IMR-90 (cell line): ENCODE measurements at regions not wholly inside any gene's neighbourhood (a gene's known extent, or its start where the extent isn't known, plus 50 kb on each side); places are given as distances from the start of the nearest gene placed in this dataset.

Experiments used
- ATAC-seq: fragments of 200-7000 bp; cut with Tn5 transposase; 2 replicates; pipeline ENCODE4 v1.9.1; 2020; ENCODE audit warnings: low read depth, mild to moderate bottlenecking, moderate library complexity
- BruUV-seq: library from RNA; stranded (reverse); fragments of 400-500 nt; replicated peaks from 2 replicates; lab custom pipeline; 2021; lab: Mats Ljungman, UMichigan
- CTCF ChIA-PET: fragments of 300-600 bp; formaldehyde crosslinking; extraction: SDS; loops from one replicate; lab custom pipeline; 2021; ENCODE audit warnings: antibody characterized with exemption; lab: Yijun Ruan, JAX
- POLR2A ChIA-PET: fragments of 300-600 bp; sonication (Branson Sonifier 250); formaldehyde crosslinking; loops from one replicate; lab custom pipeline; 2022; ENCODE audit warnings: antibody characterized with exemption; ENCODE audit not compliant: unreplicated experiment; lab: Charles Lee
- DNase-seq: peaks from one replicate; pipeline ENCODE4 v3.0.0; 2013
- H2AFZ ChIP-seq: replicated peaks from 2 replicates; pipeline ENCODE3; 2013; ENCODE audit warnings: low read length, mild to moderate bottlenecking; ENCODE audit not compliant: poor library complexity
- H2AK5ac ChIP-seq: 2 replicates; pipeline ENCODE4 v1.6.1; 2013; ENCODE audit warnings: low read depth, low read length, inconsistent platforms
- H2AK9ac ChIP-seq: replicated peaks from 2 replicates; pipeline ENCODE3; 2013; ENCODE audit warnings: mild to moderate bottlenecking, low read depth, low read length, moderate library complexity; ENCODE audit not compliant: poor library complexity
- H2BK120ac ChIP-seq: 2 replicates; pipeline ENCODE4 v1.6.1; 2013; ENCODE audit warnings: low read depth, low read length, inconsistent platforms
- H2BK15ac ChIP-seq: 3 replicates; pipeline ENCODE4 v1.6.1; 2013; ENCODE audit warnings: low read depth, low read length, inconsistent platforms
- H2BK20ac ChIP-seq: 2 replicates; pipeline ENCODE4 v1.6.1; 2013; ENCODE audit warnings: low read depth, mild to moderate bottlenecking, inconsistent platforms, low read length, moderate library complexity
- H2BK5ac ChIP-seq: 2 replicates; pipeline ENCODE4 v1.6.1; 2013; ENCODE audit warnings: mild to moderate bottlenecking, low read depth, low read length, inconsistent platforms; ENCODE audit not compliant: poor library complexity, severe bottlenecking
- H3K14ac ChIP-seq: replicated peaks from 2 replicates; pipeline ENCODE4 v1.6.1; 2013; ENCODE audit warnings: low read depth, low read length, inconsistent platforms
- H3K18ac ChIP-seq: 2 replicates; pipeline ENCODE4 v1.6.1; 2013; ENCODE audit warnings: low read depth, low read length, control low read depth
- H3K23ac ChIP-seq: 2 replicates; pipeline ENCODE4 v1.6.1; 2013; ENCODE audit warnings: low read depth, low read length, inconsistent platforms
- H3K27ac ChIP-seq: 2 replicates; pipeline ENCODE4 v1.5.1; 2013; ENCODE audit warnings: mild to moderate bottlenecking, control low read depth, low read length; ENCODE audit not compliant: insufficient read depth
- H3K27me3 ChIP-seq: 2 replicates; pipeline ENCODE4 v1.6.1; 2013; ENCODE audit warnings: low read length; ENCODE audit not compliant: control insufficient read depth, insufficient read depth
- H3K36me3 ChIP-seq: 2 replicates; pipeline ENCODE4 v1.6.1; 2013; ENCODE audit warnings: low read length, mixed read lengths; ENCODE audit not compliant: control insufficient read depth, insufficient read depth
- H3K4ac ChIP-seq: 2 replicates; pipeline ENCODE4 v1.6.1; 2013; ENCODE audit warnings: low read depth, low read length, inconsistent platforms
- H3K4me1 ChIP-seq: 2 replicates; pipeline ENCODE4 v1.6.1; 2013; ENCODE audit warnings: low read length, mixed read lengths; ENCODE audit not compliant: control insufficient read depth, insufficient read depth
- H3K4me2 ChIP-seq: 2 replicates; pipeline ENCODE4 v1.6.1; 2013; ENCODE audit warnings: low read depth, mild to moderate bottlenecking, control low read depth, low read length, moderate library complexity
- H3K4me3 ChIP-seq: 2 replicates; pipeline ENCODE4 v1.5.1; 2013; ENCODE audit warnings: low read depth, mild to moderate bottlenecking, control low read depth, low read length, moderate library complexity; ENCODE audit not compliant: insufficient read depth
- H3K56ac ChIP-seq: 2 replicates; pipeline ENCODE4 v1.6.1; 2013; ENCODE audit warnings: low read length, inconsistent platforms; ENCODE audit not compliant: insufficient read depth; ENCODE audit errors: extremely low read depth
- H3K79me1 ChIP-seq, 2 experiments: 2 replicates each; pipeline ENCODE4 v1.6.1; 2013; ENCODE audit warnings: low read length in 2 of 2, inconsistent platforms in 1 of 2, low read depth in 1 of 2
- H3K9ac ChIP-seq: 2 replicates; pipeline ENCODE4 v1.6.1; 2013; ENCODE audit warnings: low read depth, low read length, control low read depth
- H3K9me1 ChIP-seq: 2 replicates; pipeline ENCODE4 v1.6.1; 2013; ENCODE audit warnings: low read length, inconsistent platforms; ENCODE audit not compliant: insufficient read depth
- H3K9me3 ChIP-seq: 2 replicates; pipeline ENCODE4 v1.6.1; 2013; ENCODE audit warnings: low read length; ENCODE audit not compliant: control insufficient read depth, insufficient read depth
- H4K20me1 ChIP-seq: 2 replicates; pipeline ENCODE4 v1.6.1; 2013; ENCODE audit warnings: low read length, inconsistent platforms; ENCODE audit not compliant: insufficient read depth
- H4K5ac ChIP-seq: 2 replicates; pipeline ENCODE4 v1.6.1; 2013; ENCODE audit warnings: mild to moderate bottlenecking, low read depth, low read length, control low read depth
- H4K8ac ChIP-seq, 2 experiments: 2 replicates each; pipeline ENCODE4 v1.6.1; 2013; ENCODE audit warnings: low read depth in 2 of 2, low read length in 2 of 2, control low read depth in 1 of 2, inconsistent platforms in 1 of 2
- H4K91ac ChIP-seq: 2 replicates; pipeline ENCODE4 v1.6.1; 2013; ENCODE audit warnings: low read depth, low read length, inconsistent platforms; ENCODE audit not compliant: insufficient read depth
- MAZ ChIP-seq: IDR thresholded peaks from 2 replicates; pipeline ENCODE4 v1.6.1; 2012; ENCODE audit warnings: low read depth, mild to moderate bottlenecking, low read length, improper control_type of control experiment, moderate library complexity, borderline replicate concordance
- WGBS, 2 experiments: methylation state at CpG; one replicate each; pipeline versions ENCODE4 v1.1.5 to v1.1.7; 2013; ENCODE audit warnings: missing lambda C conversion rate in 2 of 2; ENCODE audit not compliant: insufficient read length in 1 of 2; ENCODE audit errors: extremely low coverage in 2 of 2; 5-methylcytosine and 5-hydroxymethylcytosine counted together
- dilution Hi-C: fragments of 300-500 bp; cut with HindIII; formaldehyde crosslinking; loops from one replicate; pipeline ENCODE4 v1.14.3; 2018; ENCODE audit warnings: low sequenced_read_pairs; ENCODE audit not compliant: unreplicated experiment
- in situ Hi-C: fragments of 300-500 bp; cut with MboI; formaldehyde crosslinking; loops from 3 replicates; pipeline ENCODE4 v1.14.3; 2019; ENCODE audit warnings: low sequenced_read_pairs, inconsistent platforms, mixed read lengths
- intact Hi-C: fragments of 100-400 bp; cut with micrococcal nuclease; formaldehyde crosslinking; loops from 2 replicates; pipeline ENCODE4 v1.10.0; 2022
- TF ChIP-seq, protein P1 (sequence below): conservative IDR thresholded peaks from 2 replicates; pipeline ENCODE4 v1.5.1; 2012; ENCODE audit warnings: mild to moderate bottlenecking, low read depth, low read length, improper control_type of control experiment

DNA sequence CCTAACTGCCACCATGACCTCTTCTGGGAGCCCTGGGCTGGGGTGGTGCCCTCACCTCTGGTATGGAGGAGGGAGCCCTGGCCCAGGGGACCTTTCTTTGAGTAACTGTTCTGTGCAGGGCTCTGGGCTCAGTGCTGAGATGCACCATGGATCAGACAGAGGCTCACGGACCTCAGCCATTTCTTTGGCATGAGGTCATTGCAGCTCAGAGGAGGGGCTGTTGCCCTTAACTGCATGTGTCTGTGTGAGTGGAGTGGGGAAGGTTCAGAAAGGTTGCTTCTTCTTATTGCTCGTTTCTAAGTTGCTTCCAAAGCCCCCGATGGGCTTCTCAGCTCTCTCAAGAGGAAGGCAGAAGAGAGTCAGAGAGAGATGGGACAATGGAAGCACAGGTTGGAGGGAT lies 233.9 kb downstream of the RPS24 start:
- Histone ChIP-seq H4K20me1 (no peaks in the 10 kb centered on the region), H3K56ac (peak overlapping the region; percentile 48; the same call in 1 of the 2 replicates), H3K9ac (no peak overlapping the region), H4K8ac (peak overlapping the region; percentile 43 to 89; a peak in 3 of 4 replicates), H4K5ac (peak overlapping the region; percentile 65), H2BK5ac (peak overlapping the region; percentile 73), H3K23ac (peak overlapping the region; percentile 21; the same call in 1 of the 2 replicates), H3K79me1 (peaks cover 0 to 17% of the 10 kb centered on the region in 2 experiments; a peak in 1 of 4 replicates), H2AFZ (peak overlapping the region; percentile 88), H2AK5ac (peak overlapping the region; percentile 33), H2BK120ac (peak overlapping the region; percentile 86), H3K9me1 (peaks cover 40% of the 10 kb centered on the region), H3K4me3 (no peak overlapping the region), H2AK9ac (peak overlapping the region; percentile 74), H3K18ac (peak overlapping the region; percentile 66), H2BK20ac (peak overlapping the region; percentile 95), H2BK15ac (peak overlapping the region; percentile 92; the same call in 2 of the 3 replicates), H3K27ac (peak overlapping the region; percentile 53), H3K4ac (peak overlapping the region; percentile 88), H4K91ac (peak overlapping the region; percentile 94), H3K14ac (peak overlapping the region; percentile 84), H3K27me3 (no peaks in the 10 kb centered on the region), H3K4me1 (peaks cover 28% of the 10 kb centered on the region), H3K36me3 (no peaks in the 10 kb centered on the region), H3K4me2 (peak overlapping the region; percentile 5; the same call in 1 of the 2 replicates), H3K9me3 (peaks cover 7% of the 10 kb centered on the region)
- ATAC-seq (peak; percentile 79), DNase-seq (peak; percentile 68)
- in situ Hi-C loops (no loop called here), dilution Hi-C loops (no loop called here), intact Hi-C loops (no loop called here)
- 20% methylated on average over 1 of the region's 3 CpGs; no CpG with 5 or more reads in 1 of the 2 experiments for WGBS, 2 experiments
- no TSS peak for BruUV-seq
- CTCF ChIA-PET = no interaction called here
- POLR2A ChIA-PET = interaction anchor here (1.0 kb wide), 1 partner anchor 11 kb away, joined by 5 read pairs; no protein-coding TSS in a partner anchor
- TF ChIP-seq MAZ = peak; percentile 75; the same call in 1 of the 2 replicates
- TF ChIP-seq, protein P1, sequence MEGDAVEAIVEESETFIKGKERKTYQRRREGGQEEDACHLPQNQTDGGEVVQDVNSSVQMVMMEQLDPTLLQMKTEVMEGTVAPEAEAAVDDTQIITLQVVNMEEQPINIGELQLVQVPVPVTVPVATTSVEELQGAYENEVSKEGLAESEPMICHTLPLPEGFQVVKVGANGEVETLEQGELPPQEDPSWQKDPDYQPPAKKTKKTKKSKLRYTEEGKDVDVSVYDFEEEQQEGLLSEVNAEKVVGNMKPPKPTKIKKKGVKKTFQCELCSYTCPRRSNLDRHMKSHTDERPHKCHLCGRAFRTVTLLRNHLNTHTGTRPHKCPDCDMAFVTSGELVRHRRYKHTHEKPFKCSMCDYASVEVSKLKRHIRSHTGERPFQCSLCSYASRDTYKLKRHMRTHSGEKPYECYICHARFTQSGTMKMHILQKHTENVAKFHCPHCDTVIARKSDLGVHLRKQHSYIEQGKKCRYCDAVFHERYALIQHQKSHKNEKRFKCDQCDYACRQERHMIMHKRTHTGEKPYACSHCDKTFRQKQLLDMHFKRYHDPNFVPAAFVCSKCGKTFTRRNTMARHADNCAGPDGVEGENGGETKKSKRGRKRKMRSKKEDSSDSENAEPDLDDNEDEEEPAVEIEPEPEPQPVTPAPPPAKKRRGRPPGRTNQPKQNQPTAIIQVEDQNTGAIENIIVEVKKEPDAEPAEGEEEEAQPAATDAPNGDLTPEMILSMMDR = no peak
